ENCODE measurements at regions not wholly inside any gene's neighbourhood (a gene's known extent, or its start where the extent isn't known, plus 50 kb on each side); places are given as distances from the start of the nearest gene placed in this dataset.
A peak's percentile ranks its signal among the peaks of the same experiment; 100 is the strongest.

GRCh38 chr13:94816256-94816655 is 103.9 kb upstream of the SOX21 start:
- H3K27ac ChIP-seq (ENCODE audit: extremely low read depth, low read depth, low read length), result no peak overlapping the region
- CTCF ChIA-PET, result interaction anchor here (0.7 kb wide), 1 partner anchor 107 kb away, joined by 4 read pairs; no protein-coding TSS in a partner anchor
- POLR2A ChIA-PET, result no interaction called here
- no peaks in the 10 kb centered on the region for H3K36me3 ChIP-seq (ENCODE audit: control insufficient read depth in 2 of 2, insufficient read depth in 1 of 2, low read length in 2 of 2)
- no peak overlapping the region for H3K4me3 ChIP-seq (ENCODE audit: low read depth, low read length)
- no peaks in the 10 kb centered on the region for H3K4me1 ChIP-seq (ENCODE audit: control insufficient read depth, insufficient read depth, low read length)
- H3K9me3 ChIP-seq (ENCODE audit: control insufficient read depth, insufficient read depth, low read depth, low read length), result no peaks in the 10 kb centered on the region
- TF ChIP-seq ZNF138 (tag by site-specific recombination; IDR thresholded peaks at IDR 0.05; ENCODE audit: borderline replicate concordance) (no peak), ZBTB1 (tag by site-specific recombination; IDR thresholded peaks at IDR 0.05) (no peak), ZNF555 (tag by site-specific recombination; conservative IDR thresholded peaks at IDR 0.05) (peak; percentile 47), ZBTB21 (tag by site-specific recombination; IDR thresholded peaks at IDR 0.05) (peak; percentile 20; the same call in 1 of the 2 replicates), ZNF394 (tag by site-specific recombination; IDR thresholded peaks at IDR 0.05; ENCODE audit: borderline replicate concordance) (peak; percentile 91; the same call in 1 of the 2 replicates), ZNF664 (tag by site-specific recombination; IDR thresholded peaks at IDR 0.05) (peak; percentile 45; the same call in 1 of the 2 replicates), SP2 (tag by site-specific recombination; IDR thresholded peaks at IDR 0.05) (no peak), ZNF623 (tag by site-specific recombination; IDR thresholded peaks at IDR 0.05) (peak; percentile 37; the same call in 1 of the 2 replicates), ZBTB8A (tag by site-specific recombination; IDR thresholded peaks at IDR 0.05) (peak; percentile 44), SP7 (tag by site-specific recombination; IDR thresholded peaks at IDR 0.05) (no peak), ZNF426 (tag by site-specific recombination; IDR thresholded peaks at IDR 0.05) (peak; percentile 68), ZNF202 (tag by site-specific recombination; IDR thresholded peaks at IDR 0.05; ENCODE audit: borderline replicate concordance) (peak; percentile 39; the same call in 1 of the 2 replicates), ZNF510 (tag by site-specific recombination; IDR thresholded peaks at IDR 0.05; ENCODE audit: insufficient replicate concordance) (peak; percentile 33), ZNF585B (tag by site-specific recombination; IDR thresholded peaks at IDR 0.05) (no peak), ZSCAN16 (tag by site-specific recombination; IDR thresholded peaks at IDR 0.05) (no peak), ZNF792 (tag by site-specific recombination; IDR thresholded peaks at IDR 0.05) (no peak), ZNF558 (tag by site-specific recombination; IDR thresholded peaks at IDR 0.05) (0 out of 2 replicates have a peak, but pooled peaks have one; percentile 30), MYNN (tag by site-specific recombination; IDR thresholded peaks at IDR 0.05; ENCODE audit: borderline replicate concordance) (no peak), ZBTB11 (tag by site-specific recombination; conservative IDR thresholded peaks at IDR 0.05; ENCODE audit: low read depth) (peak; percentile 52), ZNF140 (tag by site-specific recombination; IDR thresholded peaks at IDR 0.05) (peak; percentile 46; the same call in 1 of the 2 replicates), ATF2 (tag by site-specific recombination; IDR thresholded peaks at IDR 0.05; ENCODE audit: low read depth) (no peak), MZF1 (tag by site-specific recombination; IDR thresholded peaks at IDR 0.05; ENCODE audit: borderline replicate concordance) (no peak), ZNF654 (tag by site-specific recombination; IDR thresholded peaks at IDR 0.05; ENCODE audit: low read depth) (no peak), MEIS1 (CRISPR knock-in tag; IDR thresholded peaks at IDR 0.05; ENCODE audit: borderline replicate concordance) (no peak), ZNF114 (tag by site-specific recombination; IDR thresholded peaks at IDR 0.05) (no peak)
- TF ChIP-seq, protein P1, sequence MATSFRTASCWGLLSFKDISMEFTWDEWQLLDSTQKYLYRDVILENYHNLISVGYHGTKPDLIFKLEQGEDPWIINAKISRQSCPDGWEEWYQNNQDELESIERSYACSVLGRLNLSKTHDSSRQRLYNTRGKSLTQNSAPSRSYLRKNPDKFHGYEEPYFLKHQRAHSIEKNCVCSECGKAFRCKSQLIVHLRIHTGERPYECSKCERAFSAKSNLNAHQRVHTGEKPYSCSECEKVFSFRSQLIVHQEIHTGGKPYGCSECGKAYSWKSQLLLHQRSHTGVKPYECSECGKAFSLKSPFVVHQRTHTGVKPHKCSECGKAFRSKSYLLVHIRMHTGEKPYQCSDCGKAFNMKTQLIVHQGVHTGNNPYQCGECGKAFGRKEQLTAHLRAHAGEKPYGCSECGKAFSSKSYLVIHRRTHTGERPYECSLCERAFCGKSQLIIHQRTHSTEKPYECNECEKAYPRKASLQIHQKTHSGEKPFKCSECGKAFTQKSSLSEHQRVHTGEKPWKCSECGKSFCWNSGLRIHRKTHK (tag by site-specific recombination; IDR thresholded peaks at IDR 0.05), result no peak
- TF ChIP-seq, protein P2, sequence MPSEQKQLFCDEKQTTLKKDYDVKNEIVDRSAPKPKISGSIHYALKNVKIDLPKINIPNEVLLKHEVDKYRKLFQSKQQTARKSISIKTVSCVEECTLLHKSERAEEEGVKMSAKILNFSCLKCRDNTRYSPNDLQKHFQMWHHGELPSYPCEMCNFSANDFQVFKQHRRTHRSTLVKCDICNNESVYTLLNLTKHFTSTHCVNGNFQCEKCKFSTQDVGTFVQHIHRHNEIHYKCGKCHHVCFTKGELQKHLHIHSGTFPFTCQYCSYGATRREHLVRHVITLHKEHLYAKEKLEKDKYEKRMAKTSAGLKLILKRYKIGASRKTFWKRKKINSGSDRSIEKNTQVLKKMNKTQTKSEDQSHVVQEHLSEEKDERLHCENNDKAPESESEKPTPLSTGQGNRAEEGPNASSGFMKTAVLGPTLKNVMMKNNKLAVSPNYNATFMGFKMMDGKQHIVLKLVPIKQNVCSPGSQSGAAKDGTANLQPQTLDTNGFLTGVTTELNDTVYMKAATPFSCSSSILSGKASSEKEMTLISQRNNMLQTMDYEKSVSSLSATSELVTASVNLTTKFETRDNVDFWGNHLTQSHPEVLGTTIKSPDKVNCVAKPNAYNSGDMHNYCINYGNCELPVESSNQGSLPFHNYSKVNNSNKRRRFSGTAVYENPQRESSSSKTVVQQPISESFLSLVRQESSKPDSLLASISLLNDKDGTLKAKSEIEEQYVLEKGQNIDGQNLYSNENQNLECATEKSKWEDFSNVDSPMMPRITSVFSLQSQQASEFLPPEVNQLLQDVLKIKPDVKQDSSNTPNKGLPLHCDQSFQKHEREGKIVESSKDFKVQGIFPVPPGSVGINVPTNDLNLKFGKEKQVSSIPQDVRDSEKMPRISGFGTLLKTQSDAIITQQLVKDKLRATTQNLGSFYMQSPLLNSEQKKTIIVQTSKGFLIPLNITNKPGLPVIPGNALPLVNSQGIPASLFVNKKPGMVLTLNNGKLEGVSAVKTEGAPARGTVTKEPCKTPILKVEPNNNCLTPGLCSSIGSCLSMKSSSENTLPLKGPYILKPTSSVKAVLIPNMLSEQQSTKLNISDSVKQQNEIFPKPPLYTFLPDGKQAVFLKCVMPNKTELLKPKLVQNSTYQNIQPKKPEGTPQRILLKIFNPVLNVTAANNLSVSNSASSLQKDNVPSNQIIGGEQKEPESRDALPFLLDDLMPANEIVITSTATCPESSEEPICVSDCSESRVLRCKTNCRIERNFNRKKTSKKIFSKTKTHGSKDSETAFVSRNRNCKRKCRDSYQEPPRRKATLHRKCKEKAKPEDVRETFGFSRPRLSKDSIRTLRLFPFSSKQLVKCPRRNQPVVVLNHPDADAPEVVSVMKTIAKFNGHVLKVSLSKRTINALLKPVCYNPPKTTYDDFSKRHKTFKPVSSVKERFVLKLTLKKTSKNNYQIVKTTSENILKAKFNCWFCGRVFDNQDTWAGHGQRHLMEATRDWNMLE (tag by site-specific recombination; conservative IDR thresholded peaks at IDR 0.05; ENCODE audit: low read depth), result peak; percentile 79

Measured in HEK293 (cell line).